Neural cell (in vitro differentiated cells): ENCODE measurements at regions not wholly inside any gene's neighbourhood (a gene's known extent, or its start where the extent isn't known, plus 50 kb on each side); places are given as distances from the start of the nearest gene placed in this dataset.

Experiments
- H2AFZ ChIP-seq: fragments of 200-600, 300-800 bp; sonication (generic), shearing (Covaris generic); 2 replicates; pipeline ENCODE4 v1.6.0; 2014; ENCODE audit warnings: low read depth, mild to moderate bottlenecking, antibody characterized with exemption, low read length, moderate library complexity
- H3F3A ChIP-seq: fragments of 200-600 bp; shearing (Covaris generic); 2 replicates; pipeline ENCODE4 v1.6.1; 2016; ENCODE audit warnings: mild to moderate bottlenecking, moderate library complexity, mixed read lengths, antibody characterized with exemption, low read length; ENCODE audit not compliant: insufficient read depth, poor library complexity, severe bottlenecking
- H3K27ac ChIP-seq: fragments of 200-600, 300-800 bp; sonication (generic), shearing (Covaris generic); 2 replicates; pipeline ENCODE4 v1.5.1; 2014; ENCODE audit warnings: mild to moderate bottlenecking, low read length, moderate library complexity
- H3K27me3 ChIP-seq: fragments of 300-800, 200-600 bp; sonication (generic), shearing (Covaris generic); 2 replicates; pipeline ENCODE4 v1.6.0; 2014; ENCODE audit warnings: mild to moderate bottlenecking, low read depth, low read length, moderate library complexity; ENCODE audit not compliant: insufficient read depth
- H3K36me3 ChIP-seq: fragments of 300-800, 200-600 bp; sonication (generic), shearing (Covaris generic); 2 replicates; pipeline ENCODE4 v1.5.1; 2014; ENCODE audit warnings: mild to moderate bottlenecking, antibody characterized with exemption, low read length, moderate library complexity; ENCODE audit not compliant: insufficient read depth
- H3K4me2 ChIP-seq: fragments of 300-800, 200-600 bp; sonication (generic), shearing (Covaris generic); 2 replicates; pipeline ENCODE4 v1.6.0; 2014; ENCODE audit warnings: mild to moderate bottlenecking, low read length
- H3K4me3 ChIP-seq: fragments of 300-800, 200-600 bp; sonication (generic), shearing (Covaris generic); 2 replicates; pipeline ENCODE4 v1.5.1; 2014; ENCODE audit warnings: mild to moderate bottlenecking, low read length, moderate library complexity
- H3K79me2 ChIP-seq: fragments of 200-600 bp; shearing (Covaris generic); replicated peaks from 2 replicates; pipeline ENCODE4 v1.6.0; 2014; ENCODE audit warnings: mild to moderate bottlenecking, low read length, moderate library complexity; ENCODE audit not compliant: insufficient read depth
- H3K9ac ChIP-seq: fragments of 300-800, 200-600 bp; sonication (generic), shearing (Covaris generic); 2 replicates; pipeline ENCODE4 v1.6.1; 2016; ENCODE audit warnings: mild to moderate bottlenecking, low read length, mixed read lengths
- H3K9me2 ChIP-seq: fragments of 200-600 bp; shearing (Covaris generic); 2 replicates; pipeline ENCODE4 v1.6.1; 2016; ENCODE audit warnings: mild to moderate bottlenecking, low read length, mixed read lengths; ENCODE audit not compliant: insufficient read depth
- H3K9me3 ChIP-seq: fragments of 200-600, 300-800 bp; sonication (generic), shearing (Covaris generic); 2 replicates; pipeline ENCODE4 v1.6.1; 2016; ENCODE audit warnings: mild to moderate bottlenecking, mixed run types, low read length, moderate library complexity, mixed read lengths
- H4K20me1 ChIP-seq: fragments of 200-600 bp; shearing (Covaris generic); 2 replicates; pipeline ENCODE4 v1.6.1; 2016; ENCODE audit warnings: mild to moderate bottlenecking, mixed run types; ENCODE audit not compliant: insufficient read depth
- EP300 ChIP-seq: fragments of 450-650 bp; conservative IDR thresholded peaks from 2 replicates; pipeline ENCODE4 v1.6.1; 2014; ENCODE audit warnings: antibody characterized with exemption, mild to moderate bottlenecking, moderate library complexity; ENCODE audit not compliant: poor library complexity, severe bottlenecking
- EZH2 ChIP-seq: fragments of 200-600, 300-800 bp; shearing (Covaris generic), sonication (generic); IDR thresholded peaks from 2 replicates; pipeline ENCODE4 v1.6.1; 2014; ENCODE audit warnings: antibody characterized with exemption, low read length, borderline replicate concordance, mild to moderate bottlenecking; ENCODE audit not compliant: insufficient read depth, poor library complexity, severe bottlenecking
- MXI1 ChIP-seq: fragments of 450-650 bp; conservative IDR thresholded peaks from 2 replicates; pipeline ENCODE4 v1.6.1; 2014; ENCODE audit warnings: antibody characterized with exemption, mild to moderate bottlenecking; ENCODE audit not compliant: poor library complexity, severe bottlenecking
- POLR2AphosphoS5 ChIP-seq: IDR thresholded peaks from 2 replicates; pipeline ENCODE4 v1.6.1; 2012
- RAD21 ChIP-seq: fragments of 450-650 bp; conservative IDR thresholded peaks from 2 replicates; pipeline ENCODE4 v1.6.1; 2014; ENCODE audit warnings: antibody characterized with exemption, mild to moderate bottlenecking, moderate library complexity
- SMC3 ChIP-seq: fragments of 450-650 bp; conservative IDR thresholded peaks from 2 replicates; pipeline ENCODE4 v1.6.1; 2014; ENCODE audit warnings: antibody characterized with exemption, mild to moderate bottlenecking, moderate library complexity; ENCODE audit not compliant: poor library complexity
- TAF1 ChIP-seq: IDR thresholded peaks from 2 replicates; pipeline ENCODE4 v1.6.1; 2012; ENCODE audit warnings: low read depth
- TF ChIP-seq, protein P1 (sequence below): fragments of 450-650 bp; IDR thresholded peaks from 2 replicates; pipeline ENCODE4 v1.5.1; 2014; ENCODE audit warnings: antibody characterized with exemption, mild to moderate bottlenecking, moderate library complexity; ENCODE audit not compliant: poor library complexity, severe bottlenecking
- TF ChIP-seq, protein P2 (sequence below): IDR thresholded peaks from 2 replicates; pipeline ENCODE4 v1.6.1; 2012; ENCODE audit warnings: borderline replicate concordance

DNA sequence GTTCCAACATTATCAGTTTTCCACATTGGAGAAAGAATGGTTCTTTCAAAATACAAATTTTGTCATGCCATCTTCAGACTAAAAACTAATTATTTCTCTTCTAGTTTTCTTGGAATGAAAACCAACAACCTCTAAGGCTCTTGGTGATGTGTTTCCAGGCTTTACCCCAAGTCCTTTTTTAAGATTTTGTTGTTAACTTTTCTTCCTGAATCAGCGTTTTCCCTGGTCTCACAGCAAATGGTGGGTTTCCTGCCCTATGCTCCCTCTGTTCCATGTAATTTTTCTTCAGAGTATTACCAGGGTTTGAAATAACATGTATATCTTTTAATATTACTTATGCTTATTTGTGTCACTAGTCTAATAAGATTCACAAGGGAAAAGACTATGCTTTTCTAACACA, 1311.9 kb downstream of the LRFN5 start:
- Histone ChIP-seq H3K27ac (no peak overlapping the region), H3K79me2 (no peaks in the 10 kb centered on the region), H3K9me3 (no peaks in the 10 kb centered on the region), H3K4me2 (no peak overlapping the region), H3K4me3 (no peak overlapping the region), H3F3A (no peaks in the 10 kb centered on the region), H3K36me3 (no peaks in the 10 kb centered on the region), H2AFZ (no peak overlapping the region), H3K9me2 (no peaks in the 10 kb centered on the region), H3K27me3 (no peaks in the 10 kb centered on the region), H4K20me1 (no peaks in the 10 kb centered on the region), H3K9ac (no peak overlapping the region)
- TF ChIP-seq SMC3 (no peak), EZH2 (no peak), POLR2AphosphoS5 (no peak), MXI1 (no peak), TAF1 (no peak)
- TF ChIP-seq, protein P1, sequence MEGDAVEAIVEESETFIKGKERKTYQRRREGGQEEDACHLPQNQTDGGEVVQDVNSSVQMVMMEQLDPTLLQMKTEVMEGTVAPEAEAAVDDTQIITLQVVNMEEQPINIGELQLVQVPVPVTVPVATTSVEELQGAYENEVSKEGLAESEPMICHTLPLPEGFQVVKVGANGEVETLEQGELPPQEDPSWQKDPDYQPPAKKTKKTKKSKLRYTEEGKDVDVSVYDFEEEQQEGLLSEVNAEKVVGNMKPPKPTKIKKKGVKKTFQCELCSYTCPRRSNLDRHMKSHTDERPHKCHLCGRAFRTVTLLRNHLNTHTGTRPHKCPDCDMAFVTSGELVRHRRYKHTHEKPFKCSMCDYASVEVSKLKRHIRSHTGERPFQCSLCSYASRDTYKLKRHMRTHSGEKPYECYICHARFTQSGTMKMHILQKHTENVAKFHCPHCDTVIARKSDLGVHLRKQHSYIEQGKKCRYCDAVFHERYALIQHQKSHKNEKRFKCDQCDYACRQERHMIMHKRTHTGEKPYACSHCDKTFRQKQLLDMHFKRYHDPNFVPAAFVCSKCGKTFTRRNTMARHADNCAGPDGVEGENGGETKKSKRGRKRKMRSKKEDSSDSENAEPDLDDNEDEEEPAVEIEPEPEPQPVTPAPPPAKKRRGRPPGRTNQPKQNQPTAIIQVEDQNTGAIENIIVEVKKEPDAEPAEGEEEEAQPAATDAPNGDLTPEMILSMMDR: no peak
- TF ChIP-seq, protein P2, sequence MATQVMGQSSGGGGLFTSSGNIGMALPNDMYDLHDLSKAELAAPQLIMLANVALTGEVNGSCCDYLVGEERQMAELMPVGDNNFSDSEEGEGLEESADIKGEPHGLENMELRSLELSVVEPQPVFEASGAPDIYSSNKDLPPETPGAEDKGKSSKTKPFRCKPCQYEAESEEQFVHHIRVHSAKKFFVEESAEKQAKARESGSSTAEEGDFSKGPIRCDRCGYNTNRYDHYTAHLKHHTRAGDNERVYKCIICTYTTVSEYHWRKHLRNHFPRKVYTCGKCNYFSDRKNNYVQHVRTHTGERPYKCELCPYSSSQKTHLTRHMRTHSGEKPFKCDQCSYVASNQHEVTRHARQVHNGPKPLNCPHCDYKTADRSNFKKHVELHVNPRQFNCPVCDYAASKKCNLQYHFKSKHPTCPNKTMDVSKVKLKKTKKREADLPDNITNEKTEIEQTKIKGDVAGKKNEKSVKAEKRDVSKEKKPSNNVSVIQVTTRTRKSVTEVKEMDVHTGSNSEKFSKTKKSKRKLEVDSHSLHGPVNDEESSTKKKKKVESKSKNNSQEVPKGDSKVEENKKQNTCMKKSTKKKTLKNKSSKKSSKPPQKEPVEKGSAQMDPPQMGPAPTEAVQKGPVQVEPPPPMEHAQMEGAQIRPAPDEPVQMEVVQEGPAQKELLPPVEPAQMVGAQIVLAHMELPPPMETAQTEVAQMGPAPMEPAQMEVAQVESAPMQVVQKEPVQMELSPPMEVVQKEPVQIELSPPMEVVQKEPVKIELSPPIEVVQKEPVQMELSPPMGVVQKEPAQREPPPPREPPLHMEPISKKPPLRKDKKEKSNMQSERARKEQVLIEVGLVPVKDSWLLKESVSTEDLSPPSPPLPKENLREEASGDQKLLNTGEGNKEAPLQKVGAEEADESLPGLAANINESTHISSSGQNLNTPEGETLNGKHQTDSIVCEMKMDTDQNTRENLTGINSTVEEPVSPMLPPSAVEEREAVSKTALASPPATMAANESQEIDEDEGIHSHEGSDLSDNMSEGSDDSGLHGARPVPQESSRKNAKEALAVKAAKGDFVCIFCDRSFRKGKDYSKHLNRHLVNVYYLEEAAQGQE: no peak

DNA sequence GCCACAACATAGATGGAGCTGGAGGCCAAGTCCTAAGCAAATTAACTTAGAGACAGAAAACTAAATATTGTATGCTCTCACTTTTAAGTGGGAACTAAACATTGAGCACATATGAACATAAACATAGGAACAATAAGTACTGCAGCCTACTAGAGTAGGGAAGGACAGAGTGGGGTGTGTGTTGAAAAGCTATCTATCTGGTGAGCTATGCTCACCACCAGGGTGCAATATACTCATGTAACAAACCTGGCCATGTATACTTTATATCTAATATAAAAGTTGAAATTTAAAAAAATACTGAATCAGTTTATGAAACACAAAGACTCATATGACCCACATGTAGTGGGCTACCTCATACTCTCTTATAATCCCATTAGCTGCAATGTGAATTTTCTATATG, 1305.0 kb downstream of the LRFN5 start:
- H3K9ac ChIP-seq: no peak overlapping the region
- no peak overlapping the region for H3K4me3 ChIP-seq
- H3K27me3 ChIP-seq: no peaks in the 10 kb centered on the region
- H4K20me1 ChIP-seq: no peaks in the 10 kb centered on the region
- no peaks in the 10 kb centered on the region for H3F3A ChIP-seq
- no peaks in the 10 kb centered on the region for H3K79me2 ChIP-seq
- H3K9me2 ChIP-seq: no peaks in the 10 kb centered on the region
- H3K4me2 ChIP-seq: no peak overlapping the region
- H2AFZ ChIP-seq: no peak overlapping the region
- no peak overlapping the region for H3K27ac ChIP-seq
- TF ChIP-seq EZH2 (no peak), TAF1 (no peak), MXI1 (no peak), EP300 (no peak), RAD21 (no peak), POLR2AphosphoS5 (no peak), SMC3 (no peak)
- TF ChIP-seq, protein P2: no peak
- TF ChIP-seq, protein P1: no peak
- H3K36me3 ChIP-seq: no peaks in the 10 kb centered on the region
- H3K9me3 ChIP-seq: no peaks in the 10 kb centered on the region
